ENCODE measurements at regions not wholly inside any gene's neighbourhood (a gene's known extent, or its start where the extent isn't known, plus 50 kb on each side); places are given as distances from the start of the nearest gene placed in this dataset.

DNA sequence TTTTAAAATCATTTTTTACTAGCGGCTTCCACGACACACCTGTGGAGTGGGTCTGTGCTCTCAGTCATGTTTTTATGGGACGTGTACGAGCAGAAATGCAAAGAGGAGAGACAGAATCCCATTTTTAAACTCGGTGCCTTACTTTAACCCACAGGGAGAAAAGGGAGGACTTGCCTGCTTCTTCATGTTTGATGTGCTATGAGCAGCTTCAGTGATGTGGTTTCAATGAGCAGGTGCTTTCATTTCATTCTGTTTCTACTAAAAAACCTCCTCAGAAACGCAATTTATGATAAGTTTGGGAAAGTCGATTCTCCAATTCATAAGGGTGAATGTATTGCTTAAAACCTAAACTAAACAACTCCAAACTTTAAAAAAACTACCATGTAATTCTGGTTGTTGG lies 537.2 kb downstream of the GATA3 start:
- POLR2A ChIA-PET = no interaction called here
- CTCF ChIA-PET = no interaction called here
- TF ChIP-seq, protein P1, sequence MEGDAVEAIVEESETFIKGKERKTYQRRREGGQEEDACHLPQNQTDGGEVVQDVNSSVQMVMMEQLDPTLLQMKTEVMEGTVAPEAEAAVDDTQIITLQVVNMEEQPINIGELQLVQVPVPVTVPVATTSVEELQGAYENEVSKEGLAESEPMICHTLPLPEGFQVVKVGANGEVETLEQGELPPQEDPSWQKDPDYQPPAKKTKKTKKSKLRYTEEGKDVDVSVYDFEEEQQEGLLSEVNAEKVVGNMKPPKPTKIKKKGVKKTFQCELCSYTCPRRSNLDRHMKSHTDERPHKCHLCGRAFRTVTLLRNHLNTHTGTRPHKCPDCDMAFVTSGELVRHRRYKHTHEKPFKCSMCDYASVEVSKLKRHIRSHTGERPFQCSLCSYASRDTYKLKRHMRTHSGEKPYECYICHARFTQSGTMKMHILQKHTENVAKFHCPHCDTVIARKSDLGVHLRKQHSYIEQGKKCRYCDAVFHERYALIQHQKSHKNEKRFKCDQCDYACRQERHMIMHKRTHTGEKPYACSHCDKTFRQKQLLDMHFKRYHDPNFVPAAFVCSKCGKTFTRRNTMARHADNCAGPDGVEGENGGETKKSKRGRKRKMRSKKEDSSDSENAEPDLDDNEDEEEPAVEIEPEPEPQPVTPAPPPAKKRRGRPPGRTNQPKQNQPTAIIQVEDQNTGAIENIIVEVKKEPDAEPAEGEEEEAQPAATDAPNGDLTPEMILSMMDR (IDR thresholded peaks at IDR 0.05; ENCODE audit: control extremely low read depth, extremely low read depth, low read depth, missing control alignments) = no peak
- DNase-seq (ENCODE audit: extremely low spot score) = no peak

DNA sequence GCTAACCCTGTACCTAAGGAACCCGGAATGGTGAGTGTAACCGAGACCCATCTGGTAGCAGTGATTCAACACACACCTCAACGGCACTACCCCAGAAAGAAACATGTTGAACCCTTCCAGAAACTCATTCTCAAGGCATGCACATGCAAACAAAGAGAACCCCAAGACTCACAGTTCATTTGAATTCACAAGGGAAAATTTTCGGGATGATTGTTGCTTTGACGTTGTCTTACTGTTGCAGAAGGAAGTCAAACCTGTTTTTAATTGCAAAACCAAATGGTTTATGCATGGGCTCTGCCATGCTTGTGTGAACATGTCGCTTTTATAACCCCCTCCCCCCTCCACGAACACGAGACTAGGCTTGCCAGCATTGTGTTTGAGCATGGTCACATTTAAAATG lies 539.7 kb downstream of the GATA3 start:
- TF ChIP-seq, protein P1 (IDR thresholded peaks at IDR 0.05; ENCODE audit: control extremely low read depth, extremely low read depth, low read depth, missing control alignments) = no peak
- CTCF ChIA-PET = no interaction called here
- no peak for DNase-seq (ENCODE audit: extremely low spot score)
- POLR2A ChIA-PET = no interaction called here

- ChIA-PET CTCF (no interaction called here), POLR2A (no interaction called here)
- no peak for DNase-seq (ENCODE audit: extremely low spot score)
- TF ChIP-seq, protein P1 (IDR thresholded peaks at IDR 0.05; ENCODE audit: control extremely low read depth, extremely low read depth, low read depth, missing control alignments) = no peak
Measured at GRCh38 chr10:8594711-8595110, 540.2 kb downstream of the GATA3 start.

GRCh38 chr10:8595140-8595539 lies 540.7 kb downstream of the GATA3 start:
- ChIA-PET CTCF (no interaction called here), POLR2A (no interaction called here)
- TF ChIP-seq, protein P1 (IDR thresholded peaks at IDR 0.05; ENCODE audit: control extremely low read depth, extremely low read depth, low read depth, missing control alignments) = no peak
- DNase-seq (ENCODE audit: extremely low spot score) = no peak

DNA sequence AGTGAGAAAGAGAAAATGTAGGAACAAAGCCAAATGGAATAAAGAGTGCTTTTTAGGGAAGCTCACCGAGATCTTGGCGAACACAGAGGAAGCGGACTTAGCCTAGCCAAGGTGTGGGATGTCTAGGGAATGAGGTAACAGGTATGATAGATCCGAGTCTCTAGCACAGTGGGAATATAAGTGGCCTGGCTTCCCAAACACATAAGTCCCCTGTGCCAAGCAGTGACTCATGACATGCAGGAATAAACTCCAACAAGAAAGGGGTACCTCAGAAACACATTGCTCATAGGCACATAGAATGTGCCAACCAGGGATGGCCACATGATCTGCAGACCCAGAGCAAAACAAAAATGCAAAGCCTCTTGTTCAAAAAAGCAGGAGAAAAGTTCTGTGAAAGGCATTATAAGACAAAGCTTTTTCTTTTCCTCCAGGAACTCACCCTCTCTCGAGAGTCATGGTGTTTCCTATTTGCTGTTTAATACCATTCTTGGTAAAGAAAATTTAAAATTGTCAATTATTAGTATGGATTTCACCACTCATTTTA lies 542.5 kb downstream of the GATA3 start:
- POLR2A ChIA-PET = no interaction called here
- CTCF ChIA-PET = no interaction called here
- DNase-seq (ENCODE audit: extremely low spot score) = no peak
- TF ChIP-seq, protein P1 (IDR thresholded peaks at IDR 0.05; ENCODE audit: control extremely low read depth, extremely low read depth, low read depth, missing control alignments) = no peak

GRCh38 chr10:8600192-8600591 lies 545.7 kb downstream of the GATA3 start:
- DNase-seq (ENCODE audit: extremely low spot score) = no peak
- POLR2A ChIA-PET = no interaction called here
- TF ChIP-seq, protein P1 (IDR thresholded peaks at IDR 0.05; ENCODE audit: control extremely low read depth, extremely low read depth, low read depth, missing control alignments) = no peak
- CTCF ChIA-PET = no interaction called here

GRCh38 chr10:8602821-8603220 lies 548.3 kb downstream of the GATA3 start:
- POLR2A ChIA-PET = no interaction called here
- DNase-seq (ENCODE audit: extremely low spot score) = no peak

More at GRCh38 chr10:8602821-8603220, 548.3 kb downstream of the GATA3 start:
- CTCF ChIA-PET = no interaction called here
- TF ChIP-seq, protein P1 (IDR thresholded peaks at IDR 0.05; ENCODE audit: control extremely low read depth, extremely low read depth, low read depth, missing control alignments) = no peak
